Neuronal stem cell (in vitro differentiated cells): ENCODE measurements at regions not wholly inside any gene's neighbourhood (a gene's known extent, or its start where the extent isn't known, plus 50 kb on each side); places are given as distances from the start of the nearest gene placed in this dataset.

Experiments
- DNase-seq: peaks from one replicate; pipeline ENCODE4 v3.0.0-alpha.2; 2013; ENCODE audit warnings: low spot score
- H2AFZ ChIP-seq: one replicate; pipeline ENCODE4 v1.6.1; 2013; ENCODE audit warnings: mild to moderate bottlenecking, low read length, inconsistent platforms
- H2AK5ac ChIP-seq: 2 replicates; pipeline ENCODE4 v1.6.1; 2013; ENCODE audit warnings: low read depth, mild to moderate bottlenecking, inconsistent platforms, low read length, moderate library complexity, mixed read lengths
- H2BK120ac ChIP-seq: 2 replicates; pipeline ENCODE4 v1.6.1; 2013; ENCODE audit warnings: low read depth, mild to moderate bottlenecking, inconsistent platforms, low read length, moderate library complexity, mixed read lengths
- H2BK12ac ChIP-seq: one replicate; pipeline ENCODE4 v1.6.1; 2013; ENCODE audit warnings: low read length, inconsistent platforms
- H2BK15ac ChIP-seq: 2 replicates; pipeline ENCODE4 v1.6.1; 2013; ENCODE audit warnings: mild to moderate bottlenecking, low read length, inconsistent platforms, mixed read lengths
- H2BK5ac ChIP-seq: one replicate; pipeline ENCODE4 v1.6.1; 2013; ENCODE audit warnings: inconsistent platforms, mild to moderate bottlenecking, low read length, moderate library complexity
- H3K14ac ChIP-seq: one replicate; pipeline ENCODE4 v1.6.1; 2013; ENCODE audit warnings: low read length, inconsistent platforms
- H3K18ac ChIP-seq: 2 replicates; pipeline ENCODE4 v1.6.1; 2013; ENCODE audit warnings: low read length, inconsistent platforms
- H3K23ac ChIP-seq: 2 replicates; pipeline ENCODE4 v1.6.1; 2013; ENCODE audit warnings: low read depth, mild to moderate bottlenecking, mixed read lengths, low read length, inconsistent platforms; ENCODE audit not compliant: poor library complexity
- H3K27ac ChIP-seq: replicated peaks from 3 replicates; pipeline ENCODE4 v1.5.1; 2013; ENCODE audit warnings: low read length, inconsistent platforms
- H3K27me3 ChIP-seq, 3 experiments: 2 replicates each; pipeline ENCODE4 v1.6.1; 2013; ENCODE audit warnings: low read length in 3 of 3, mild to moderate bottlenecking in 2 of 3, inconsistent platforms in 1 of 3, low read depth in 1 of 3, mixed read lengths in 1 of 3, moderate library complexity in 1 of 3; ENCODE audit not compliant: control insufficient read depth in 3 of 3, insufficient read depth in 3 of 3
- H3K36me3 ChIP-seq, 2 donors: replicated peaks in 1 of 2; 2 replicates each; pipeline ENCODE4 v1.6.1; 2013; ENCODE audit warnings: low read length in 2 of 2; ENCODE audit not compliant: control insufficient read depth in 2 of 2, insufficient read depth in 2 of 2
- H3K4ac ChIP-seq: 2 replicates; pipeline ENCODE4 v1.6.1; 2013; ENCODE audit warnings: inconsistent platforms, mild to moderate bottlenecking, low read length, moderate library complexity
- H3K4me1 ChIP-seq, 2 donors: 1 replicate in 1 of 2; 2 replicates in 1 of 2; pipeline ENCODE4 v1.6.1; 2013; ENCODE audit warnings: low read length in 2 of 2, low read depth in 1 of 2; ENCODE audit not compliant: control insufficient read depth in 2 of 2, insufficient read depth in 1 of 2
- H3K4me2 ChIP-seq: one replicate; pipeline ENCODE4 v1.6.1; 2013; ENCODE audit warnings: mild to moderate bottlenecking, low read length, inconsistent platforms; ENCODE audit not compliant: insufficient read depth, poor library complexity, severe bottlenecking
- H3K4me3 ChIP-seq, 2 donors: 2 replicates each; pipeline ENCODE4 v1.5.1; 2013; ENCODE audit warnings: low read length in 2 of 2, mild to moderate bottlenecking in 2 of 2, inconsistent platforms in 1 of 2, moderate library complexity in 1 of 2
- H3K79me1 ChIP-seq: one replicate; pipeline ENCODE4 v1.6.1; 2013; ENCODE audit warnings: low read depth, mild to moderate bottlenecking, inconsistent platforms, low read length, moderate library complexity
- H3K9ac ChIP-seq: one replicate; pipeline ENCODE4 v1.6.1; 2013; ENCODE audit warnings: mild to moderate bottlenecking, low read depth, low read length, inconsistent platforms; ENCODE audit not compliant: poor library complexity
- H3K9me3 ChIP-seq, 2 donors: replicated peaks in 1 of 2; 2 replicates each; pipeline versions ENCODE3 to v1.6.1; 2013; ENCODE audit warnings: low read length in 2 of 2, mild to moderate bottlenecking in 2 of 2, inconsistent platforms in 1 of 2, low read depth in 1 of 2, mixed read lengths in 1 of 2, moderate library complexity in 1 of 2; ENCODE audit not compliant: control insufficient read depth in 2 of 2, insufficient read depth in 1 of 2
- H4K8ac ChIP-seq: one replicate; pipeline ENCODE4 v1.6.1; 2013; ENCODE audit warnings: low read depth, mild to moderate bottlenecking, inconsistent platforms, low read length, moderate library complexity
- H4K91ac ChIP-seq: one replicate; pipeline ENCODE4 v1.6.1; 2013; ENCODE audit warnings: low read length, low read depth, mild to moderate bottlenecking, inconsistent platforms; ENCODE audit not compliant: poor library complexity
- WGBS, 2 donors: extraction: QIAGEN DNeasy Blood & Tissue Kit; methylation state at CpG; one replicate each; pipeline ENCODE4 v1.1.7; 2013; ENCODE audit warnings: missing lambda C conversion rate in 2 of 2, mixed read lengths in 1 of 2; ENCODE audit not compliant: insufficient read length in 2 of 2, insufficient replicate concordance in 1 of 2; ENCODE audit errors: extremely low coverage in 2 of 2; 5-methylcytosine and 5-hydroxymethylcytosine counted together

DNA sequence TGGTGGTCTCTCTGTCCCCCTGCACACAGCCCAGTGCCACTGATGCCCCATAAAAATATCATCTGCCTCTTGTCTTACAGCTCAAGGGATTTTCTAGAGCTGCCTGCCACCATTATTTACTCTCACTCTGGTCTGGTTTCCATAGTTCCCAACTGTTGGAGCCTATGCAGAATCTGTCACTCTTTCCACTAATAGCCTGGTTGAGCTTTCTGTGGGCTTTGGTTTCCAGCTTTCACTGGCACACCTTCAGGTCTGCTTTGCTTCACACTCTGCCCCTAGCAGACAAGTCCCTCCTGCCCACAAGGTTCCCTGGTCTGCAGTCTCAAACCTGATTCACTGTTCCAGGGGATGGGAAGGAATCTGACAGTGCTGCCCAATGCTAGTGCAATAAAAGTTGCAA, 103.0 kb upstream of the FTMT start:
- H3K23ac ChIP-seq, result no peak overlapping the region
- H3K27ac ChIP-seq, result no peak overlapping the region
- H2BK15ac ChIP-seq, result no peak overlapping the region
- no peak overlapping the region for H3K4ac ChIP-seq
- no peaks in the 10 kb centered on the region for H3K4me1 ChIP-seq
- no peaks in the 10 kb centered on the region for H3K27me3 ChIP-seq
- H3K36me3 ChIP-seq, result no peaks in the 10 kb centered on the region
- H3K79me1 ChIP-seq, result no peaks in the 10 kb centered on the region
- H3K14ac ChIP-seq, result no peak overlapping the region
- no peak overlapping the region for H2BK12ac ChIP-seq
- no peak overlapping the region for H2AFZ ChIP-seq
- H4K91ac ChIP-seq, result no peak overlapping the region
- no peak overlapping the region for H3K4me2 ChIP-seq
- H3K9ac ChIP-seq, result no peak overlapping the region
- DNase-seq, result no peak
- H3K4me3 ChIP-seq, result no peak overlapping the region
- no peak overlapping the region for H2AK5ac ChIP-seq
- no peak overlapping the region for H2BK120ac ChIP-seq
- no peak overlapping the region for H3K18ac ChIP-seq
- H2BK5ac ChIP-seq, result no peak overlapping the region
- no peak overlapping the region for H4K8ac ChIP-seq
- H3K9me3 ChIP-seq, result no peaks in the 10 kb centered on the region

DNA sequence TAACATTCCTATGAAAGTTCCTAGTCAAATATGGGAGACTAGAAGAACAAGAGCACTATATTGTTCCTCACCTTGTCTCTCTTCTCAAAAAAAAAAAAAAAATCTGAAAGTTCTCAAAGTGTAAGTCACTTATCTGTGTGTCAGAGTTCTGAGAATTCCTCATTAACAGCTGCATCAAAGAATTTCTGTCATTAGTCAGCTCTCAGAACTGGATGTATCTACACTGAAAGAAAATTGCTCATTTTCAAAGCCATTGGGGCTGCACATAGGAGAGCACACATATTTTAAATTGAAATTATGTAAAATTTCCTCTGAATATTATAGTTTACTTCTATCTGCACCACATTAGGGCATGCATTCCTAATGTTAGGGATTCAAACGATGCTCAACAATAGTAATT, 99.5 kb upstream of the FTMT start:
- no peaks in the 10 kb centered on the region for H3K79me1 ChIP-seq
- H3K4ac ChIP-seq, result no peak overlapping the region
- no peak overlapping the region for H2BK120ac ChIP-seq
- no peak for DNase-seq
- no peak overlapping the region for H4K8ac ChIP-seq
- no peak overlapping the region for H2BK5ac ChIP-seq
- H2BK12ac ChIP-seq, result no peak overlapping the region
- no peaks in the 10 kb centered on the region for H3K4me1 ChIP-seq
- H3K36me3 ChIP-seq, result no peaks in the 10 kb centered on the region
- no peak overlapping the region for H3K4me2 ChIP-seq
- H4K91ac ChIP-seq, result no peak overlapping the region
- H3K9ac ChIP-seq, result no peak overlapping the region
- H2AK5ac ChIP-seq, result no peak overlapping the region
- no peak overlapping the region for H3K18ac ChIP-seq
- no peak overlapping the region for H3K23ac ChIP-seq
- H3K14ac ChIP-seq, result no peak overlapping the region
- no peaks in the 10 kb centered on the region for H3K27me3 ChIP-seq
- H2BK15ac ChIP-seq, result no peak overlapping the region
- WGBS, 2 donors, result no CpG with 5 or more reads among the region's 1 CpG
- no peaks in the 10 kb centered on the region for H3K9me3 ChIP-seq
- no peak overlapping the region for H2AFZ ChIP-seq
- no peak overlapping the region for H3K4me3 ChIP-seq
- H3K27ac ChIP-seq, result no peak overlapping the region

DNA sequence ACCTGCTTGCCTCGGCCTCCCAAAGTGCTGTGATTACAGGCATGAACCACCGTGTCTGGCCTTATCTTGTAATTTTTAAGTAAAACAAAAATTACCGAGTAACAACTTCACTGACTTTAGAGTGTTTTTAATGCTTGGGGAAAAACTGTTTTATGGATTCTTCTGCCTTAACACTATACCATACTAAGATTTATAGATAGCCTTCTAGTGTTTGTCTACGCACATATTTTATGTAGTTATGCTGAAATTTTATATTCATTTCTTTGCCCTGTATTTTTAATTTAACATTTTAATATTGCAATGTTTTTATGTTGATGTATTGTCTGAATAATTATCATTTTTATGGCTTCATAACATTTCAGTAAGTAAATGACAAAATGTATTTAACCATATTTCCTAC, 96.4 kb upstream of the FTMT start:
- no peak overlapping the region for H2BK15ac ChIP-seq
- no peak overlapping the region for H2BK5ac ChIP-seq
- H3K23ac ChIP-seq, result no peak overlapping the region
- no peaks in the 10 kb centered on the region for H3K79me1 ChIP-seq
- no peak overlapping the region for H3K4me2 ChIP-seq
- no peaks in the 10 kb centered on the region for H3K36me3 ChIP-seq
- H3K27me3 ChIP-seq, result no peaks in the 10 kb centered on the region
- no peak overlapping the region for H3K9ac ChIP-seq
- DNase-seq, result no peak
- H4K8ac ChIP-seq, result no peak overlapping the region
- H2BK12ac ChIP-seq, result no peak overlapping the region
- no peak overlapping the region for H3K4ac ChIP-seq
- H3K14ac ChIP-seq, result no peak overlapping the region
- H2AFZ ChIP-seq, result no peak overlapping the region
- H3K4me1 ChIP-seq, result peaks cover 2 to 3% of the 10 kb centered on the region in 2 donors
- no peak overlapping the region for H4K91ac ChIP-seq
- no peak overlapping the region for H3K4me3 ChIP-seq
- H3K27ac ChIP-seq, result no peak overlapping the region
- no CpG with 5 or more reads among the region's 4 CpGs for WGBS, 2 donors
- no peak overlapping the region for H2BK120ac ChIP-seq
- no peak overlapping the region for H3K18ac ChIP-seq
- H3K9me3 ChIP-seq, result no peaks in the 10 kb centered on the region
- no peak overlapping the region for H2AK5ac ChIP-seq

GRCh38 chr5:121757753-121758152, 93.9 kb upstream of the FTMT start:
- Histone ChIP-seq H3K18ac (no peak overlapping the region), H3K4me1 (peaks cover 2 to 5% of the 10 kb centered on the region in 2 donors), H3K4me2 (no peak overlapping the region), H2AFZ (no peak overlapping the region), H2AK5ac (no peak overlapping the region), H4K91ac (no peak overlapping the region), H3K36me3 (no peaks in the 10 kb centered on the region), H2BK12ac (no peak overlapping the region), H2BK5ac (no peak overlapping the region), H3K79me1 (no peaks in the 10 kb centered on the region), H3K14ac (no peak overlapping the region), H3K9ac (no peak overlapping the region), H3K4me3 (no peak overlapping the region), H2BK15ac (no peak overlapping the region), H3K27me3 (no peaks in the 10 kb centered on the region), H3K4ac (no peak overlapping the region), H2BK120ac (no peak overlapping the region), H3K9me3 (no peaks in the 10 kb centered on the region), H3K23ac (no peak overlapping the region), H4K8ac (no peak overlapping the region), H3K27ac (no peak overlapping the region)
- WGBS, 2 donors, result no CpG with 5 or more reads among the region's 2 CpGs
- no peak for DNase-seq
